IPS-15b (cell line): ENCODE measurements at regions not wholly inside any gene's neighbourhood (a gene's known extent, or its start where the extent isn't known, plus 50 kb on each side); places are given as distances from the start of the nearest gene placed in this dataset.

Experiments
- H3K27me3 ChIP-seq: one replicate; pipeline ENCODE4 v1.6.1; 2013; ENCODE audit warnings: low read length; ENCODE audit not compliant: control insufficient read depth, insufficient read depth
- H3K36me3 ChIP-seq: one replicate; pipeline ENCODE4 v1.6.1; 2013; ENCODE audit warnings: low read length; ENCODE audit not compliant: control insufficient read depth, insufficient read depth
- H3K4me1 ChIP-seq: one replicate; pipeline ENCODE4 v1.6.1; 2013; ENCODE audit warnings: mild to moderate bottlenecking, low read length; ENCODE audit not compliant: control insufficient read depth, insufficient read depth
- H3K4me3 ChIP-seq: one replicate; pipeline ENCODE4 v1.5.1; 2013; ENCODE audit warnings: low read depth, low read length
- H3K9ac ChIP-seq: one replicate; pipeline ENCODE4 v1.6.1; 2013; ENCODE audit warnings: low read depth, mild to moderate bottlenecking, low read length
- H3K9me3 ChIP-seq: one replicate; pipeline ENCODE4 v1.6.1; 2013; ENCODE audit warnings: mild to moderate bottlenecking, low read length; ENCODE audit not compliant: control insufficient read depth, insufficient read depth

- Histone ChIP-seq H3K9ac (no peak overlapping the region), H3K27me3 (no peaks in the 10 kb centered on the region), H3K4me1 (peaks cover 5% of the 10 kb centered on the region), H3K4me3 (no peak overlapping the region), H3K36me3 (no peaks in the 10 kb centered on the region), H3K9me3 (no peaks in the 10 kb centered on the region)
These were observed 175.8 kb downstream of the IPMK start for GRCh38 chr10:58091886-58092285.

DNA sequence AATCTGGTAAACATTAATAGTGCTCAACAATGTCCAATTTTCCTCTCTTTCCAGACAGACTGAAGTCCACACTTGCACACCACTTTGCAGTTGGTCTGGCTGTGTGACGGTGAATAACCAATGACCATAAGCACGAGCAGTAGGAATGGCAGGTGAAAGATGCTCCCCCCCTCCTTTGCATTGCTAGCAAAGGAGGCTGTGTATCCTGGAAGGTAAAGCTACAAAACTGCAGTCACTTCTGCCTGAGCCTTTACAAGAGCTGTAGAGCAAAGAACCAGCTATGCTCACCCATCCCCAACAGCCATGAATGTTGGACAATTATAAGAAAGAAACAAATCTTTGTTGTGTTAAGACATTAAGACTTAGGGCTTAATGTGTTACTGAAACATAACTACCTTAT, 178.0 kb downstream of the IPMK start:
- Histone ChIP-seq H3K36me3 (no peaks in the 10 kb centered on the region), H3K27me3 (no peaks in the 10 kb centered on the region), H3K4me3 (no peak overlapping the region), H3K9ac (no peak overlapping the region), H3K4me1 (peaks cover 5% of the 10 kb centered on the region), H3K9me3 (no peaks in the 10 kb centered on the region)

- H3K4me1 ChIP-seq = peaks cover 5% of the 10 kb centered on the region
- H3K4me3 ChIP-seq = no peak overlapping the region
- no peaks in the 10 kb centered on the region for H3K27me3 ChIP-seq
- H3K9ac ChIP-seq = no peak overlapping the region
- H3K9me3 ChIP-seq = no peaks in the 10 kb centered on the region
- no peaks in the 10 kb centered on the region for H3K36me3 ChIP-seq
These were observed 179.8 kb downstream of the IPMK start for GRCh38 chr10:58087896-58088295.

DNA sequence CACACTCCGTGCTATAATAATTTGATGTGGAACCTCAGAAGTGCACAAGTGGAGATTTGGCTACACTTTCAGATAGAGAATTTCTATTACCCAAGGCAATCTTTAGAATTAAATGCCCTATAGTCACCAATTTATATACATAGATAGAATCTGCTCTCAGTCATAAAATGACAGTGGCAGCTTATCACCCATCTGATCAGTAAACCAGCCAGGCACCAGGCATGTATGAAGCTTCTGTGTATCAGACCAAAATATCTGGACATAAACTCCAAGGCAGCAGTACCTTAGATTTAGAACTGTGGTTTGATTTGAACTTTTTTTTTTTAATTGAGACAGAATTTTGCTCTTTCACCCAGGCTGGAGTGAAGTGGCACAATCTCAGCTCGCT, 180.9 kb downstream of the IPMK start:
- Histone ChIP-seq H3K36me3 (no peaks in the 10 kb centered on the region), H3K4me1 (peaks cover 5% of the 10 kb centered on the region), H3K4me3 (no peak overlapping the region), H3K9me3 (no peaks in the 10 kb centered on the region), H3K27me3 (no peaks in the 10 kb centered on the region), H3K9ac (no peak overlapping the region)

DNA sequence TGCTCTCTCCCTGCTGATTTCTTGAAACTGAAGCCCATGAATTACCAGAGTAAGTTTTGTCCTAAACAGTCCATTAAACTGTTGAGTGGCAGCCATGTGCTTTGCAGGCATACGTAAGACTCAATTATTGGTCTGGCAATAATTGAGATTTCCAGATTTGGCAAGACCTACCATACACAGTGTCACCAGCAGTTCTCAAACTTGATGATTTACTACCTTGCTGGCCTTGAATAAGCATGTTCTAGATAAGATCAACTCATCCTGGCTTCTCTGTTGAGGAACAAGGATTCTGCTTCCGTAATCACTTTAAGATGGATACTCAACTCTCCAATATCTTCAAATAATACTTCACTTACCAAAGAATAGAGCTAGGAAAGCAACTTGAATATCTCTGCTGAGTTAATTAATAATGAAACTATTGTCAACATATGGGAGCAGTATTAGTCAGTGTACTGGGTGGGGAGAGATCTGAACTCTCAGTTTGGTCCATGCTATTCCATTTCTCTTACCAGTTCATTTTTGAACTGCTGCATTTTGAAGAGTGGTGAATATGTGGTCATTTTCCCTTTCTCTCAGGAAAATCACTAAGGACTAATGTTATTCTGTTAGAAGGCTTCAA, 181.4 kb downstream of the IPMK start:
- H3K4me1 ChIP-seq = peaks cover 5% of the 10 kb centered on the region
- H3K9ac ChIP-seq = no peak overlapping the region
- H3K4me3 ChIP-seq = no peak overlapping the region
- H3K27me3 ChIP-seq = no peaks in the 10 kb centered on the region
- H3K9me3 ChIP-seq = no peaks in the 10 kb centered on the region
- H3K36me3 ChIP-seq = no peaks in the 10 kb centered on the region

- H3K9ac ChIP-seq = no peak overlapping the region
- H3K36me3 ChIP-seq = no peaks in the 10 kb centered on the region
- H3K4me3 ChIP-seq = no peak overlapping the region
- H3K27me3 ChIP-seq = no peaks in the 10 kb centered on the region
- no peaks in the 10 kb centered on the region for H3K4me1 ChIP-seq
- H3K9me3 ChIP-seq = no peaks in the 10 kb centered on the region
These were observed 185.4 kb downstream of the IPMK start for GRCh38 chr10:58082248-58082647.

GRCh38 chr10:58081353-58081752, 186.3 kb downstream of the IPMK start:
- Histone ChIP-seq H3K27me3 (no peaks in the 10 kb centered on the region), H3K9me3 (no peaks in the 10 kb centered on the region), H3K9ac (no peak overlapping the region), H3K4me3 (no peak overlapping the region), H3K36me3 (no peaks in the 10 kb centered on the region), H3K4me1 (no peaks in the 10 kb centered on the region)

DNA sequence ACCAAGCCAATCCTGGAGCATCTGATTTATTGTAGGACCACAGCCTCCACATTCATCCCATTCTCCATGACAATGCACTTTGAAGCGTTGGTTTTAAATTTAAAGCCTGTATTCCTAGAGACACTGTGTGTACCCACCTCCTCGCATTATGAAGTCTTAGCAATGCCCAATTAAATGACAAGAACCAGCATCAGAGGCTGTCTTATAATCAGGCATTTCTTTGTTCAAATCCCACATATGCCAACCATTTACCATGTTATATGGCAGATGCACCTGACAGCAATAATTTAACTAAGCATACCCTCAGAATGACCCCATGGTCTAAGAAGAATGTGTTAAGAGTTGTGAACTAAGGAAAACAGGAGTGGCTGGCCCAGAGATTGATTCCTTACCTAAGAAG, 188.2 kb downstream of the IPMK start:
- no peaks in the 10 kb centered on the region for H3K4me1 ChIP-seq
- no peaks in the 10 kb centered on the region for H3K36me3 ChIP-seq
- H3K9ac ChIP-seq = no peak overlapping the region
- no peak overlapping the region for H3K4me3 ChIP-seq
- no peaks in the 10 kb centered on the region for H3K27me3 ChIP-seq
- H3K9me3 ChIP-seq = no peaks in the 10 kb centered on the region

DNA sequence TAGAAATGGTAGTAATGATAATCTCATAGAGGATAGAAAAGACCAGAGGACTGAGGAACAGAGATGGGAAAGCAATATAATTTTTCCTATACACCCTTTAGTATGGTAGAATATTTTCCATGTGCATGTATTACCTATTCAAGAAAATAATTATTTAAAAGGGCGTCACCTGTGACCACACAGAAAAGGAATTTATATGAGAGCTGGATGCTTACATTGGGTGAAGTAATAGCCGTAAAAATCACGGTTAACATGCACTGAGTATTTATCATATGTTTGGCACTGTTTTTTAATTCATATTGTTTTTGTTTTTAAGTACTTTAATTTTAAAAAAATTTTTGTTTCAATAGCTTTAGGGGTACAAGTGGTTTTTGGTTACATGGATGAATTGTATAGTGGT, 195.1 kb downstream of the IPMK start:
- H3K4me3 ChIP-seq = no peak overlapping the region
- no peak overlapping the region for H3K9ac ChIP-seq
- H3K4me1 ChIP-seq = no peaks in the 10 kb centered on the region
- H3K27me3 ChIP-seq = no peaks in the 10 kb centered on the region
- no peaks in the 10 kb centered on the region for H3K9me3 ChIP-seq
- H3K36me3 ChIP-seq = no peaks in the 10 kb centered on the region

DNA sequence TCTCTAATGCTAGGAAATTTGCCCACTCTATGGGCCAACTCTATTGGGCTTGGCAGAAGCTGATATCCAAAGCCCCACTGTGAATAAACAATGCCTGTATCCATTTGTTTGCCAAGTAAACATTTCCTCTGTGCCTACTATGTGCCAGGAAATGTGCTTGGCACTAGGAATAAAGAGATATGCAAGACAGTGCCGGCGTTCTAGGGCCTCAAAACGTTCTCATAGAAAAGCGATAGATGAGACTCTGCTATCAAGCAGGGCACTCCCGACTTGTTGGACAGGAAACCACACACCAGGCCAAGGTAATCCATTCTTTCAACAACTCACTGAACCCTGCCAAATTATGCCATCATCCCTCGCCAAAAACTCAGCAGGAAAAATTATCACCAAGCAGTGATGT, 196.7 kb downstream of the IPMK start:
- Histone ChIP-seq H3K36me3 (no peaks in the 10 kb centered on the region), H3K4me1 (no peaks in the 10 kb centered on the region), H3K4me3 (no peak overlapping the region), H3K9ac (no peak overlapping the region), H3K9me3 (no peaks in the 10 kb centered on the region), H3K27me3 (no peaks in the 10 kb centered on the region)

- peaks cover 8% of the 10 kb centered on the region for H3K4me1 ChIP-seq
- H3K4me3 ChIP-seq = no peak overlapping the region
- no peaks in the 10 kb centered on the region for H3K36me3 ChIP-seq
- no peak overlapping the region for H3K9ac ChIP-seq
- no peaks in the 10 kb centered on the region for H3K9me3 ChIP-seq
- no peaks in the 10 kb centered on the region for H3K27me3 ChIP-seq
These were observed 198.9 kb downstream of the IPMK start for GRCh38 chr10:58068809-58069208.

- Histone ChIP-seq H3K9me3 (no peaks in the 10 kb centered on the region), H3K4me1 (peaks cover 8% of the 10 kb centered on the region), H3K27me3 (no peaks in the 10 kb centered on the region), H3K9ac (no peak overlapping the region), H3K36me3 (no peaks in the 10 kb centered on the region), H3K4me3 (no peak overlapping the region)
These were observed 200.7 kb downstream of the IPMK start for GRCh38 chr10:58066979-58067378.
